Limb (tissue), 2 donors: ENCODE measurements at regions not wholly inside any gene's neighbourhood (a gene's known extent, or its start where the extent isn't known, plus 50 kb on each side); places are given as distances from the start of the nearest gene placed in this dataset.
A peak's percentile ranks its signal among the peaks of the same experiment; 100 is the strongest.
"Not testable (repeated sequence)": the region's sequence is repeated elsewhere in the genome, so short reads cannot be mapped to it uniquely, and the experiment has no call there.

Experiments
- DNase-seq, 2 donors: peaks; one replicate each; pipeline ENCODE4 v3.0.0-alpha.2; 2016; ENCODE audit errors: extremely low spot score in 2 of 2

- DNase-seq: no peak
Observed at GRCh38 chr14:103186909-103187586, 63.8 kb downstream of the TNFAIP2 start.

GRCh38 chr14:103187911-103188310 is 64.7 kb downstream of the TNFAIP2 start:
- no peak for DNase-seq

- DNase-seq: peak in 1 of 2 donors; percentile 65
Observed at GRCh38 chr14:103188810-103189480, 65.7 kb downstream of the TNFAIP2 start.

- DNase-seq: no peak
Observed at GRCh38 chr14:103189481-103190470, 66.5 kb downstream of the TNFAIP2 start.

GRCh38 chr14:103190741-103191140 is 67.5 kb downstream of the TNFAIP2 start:
- DNase-seq: no peak

GRCh38 chr14:103191844-103192243 is 68.6 kb downstream of the TNFAIP2 start:
- DNase-seq: no peak

- DNase-seq: no peak
Observed at GRCh38 chr14:103192246-103192840, 69.1 kb downstream of the TNFAIP2 start.

- not testable (repeated sequence) for DNase-seq
Observed at GRCh38 chr14:103192861-103193260, 69.6 kb downstream of the TNFAIP2 start.

- DNase-seq: not testable (repeated sequence)
Observed at GRCh38 chr14:103193491-103193890, 70.2 kb downstream of the TNFAIP2 start.

GRCh38 chr14:103194256-103195045 is 71.2 kb downstream of the TNFAIP2 start:
- no peak for DNase-seq

- DNase-seq: no peak
Observed at GRCh38 chr14:103195828-103196615, 72.8 kb downstream of the TNFAIP2 start.

GRCh38 chr14:103196716-103197115 is 73.5 kb downstream of the TNFAIP2 start:
- no peak for DNase-seq

GRCh38 chr14:103198131-103199105 is 75.2 kb downstream of the TNFAIP2 start:
- no peak for DNase-seq

- no peak for DNase-seq
Observed at GRCh38 chr14:103199124-103199523, 75.9 kb downstream of the TNFAIP2 start.

- DNase-seq: no peak
Observed at GRCh38 chr14:103201801-103202200, 78.5 kb downstream of the TNFAIP2 start.

- no peak for DNase-seq
Observed at GRCh38 chr14:103204852-103205540, 81.7 kb downstream of the TNFAIP2 start.

- DNase-seq: no peak
Observed at GRCh38 chr14:103205541-103205906, 82.3 kb downstream of the TNFAIP2 start.

GRCh38 chr14:103206023-103206481 is 82.8 kb downstream of the TNFAIP2 start:
- DNase-seq: no peak
